GM23248 (cell line): ENCODE measurements at regions not wholly inside any gene's neighbourhood (a gene's known extent, or its start where the extent isn't known, plus 50 kb on each side); places are given as distances from the start of the nearest gene placed in this dataset.

Source experiments
- EZH2 ChIP-seq: fragments of 200-600 bp; sonication (generic); IDR thresholded peaks from 2 replicates; pipeline ENCODE4 v1.6.1; 2018; ENCODE audit warnings: antibody characterized with exemption, mild to moderate bottlenecking; ENCODE audit not compliant: insufficient read depth, poor library complexity, severe bottlenecking
- EZH2phosphoT487 ChIP-seq: fragments of 200-600 bp; sonication (generic); IDR thresholded peaks from 2 replicates; pipeline ENCODE4 v1.6.1; 2018; ENCODE audit warnings: antibody characterized with exemption, moderate library complexity, mild to moderate bottlenecking, low read depth; ENCODE audit not compliant: insufficient read depth

DNA sequence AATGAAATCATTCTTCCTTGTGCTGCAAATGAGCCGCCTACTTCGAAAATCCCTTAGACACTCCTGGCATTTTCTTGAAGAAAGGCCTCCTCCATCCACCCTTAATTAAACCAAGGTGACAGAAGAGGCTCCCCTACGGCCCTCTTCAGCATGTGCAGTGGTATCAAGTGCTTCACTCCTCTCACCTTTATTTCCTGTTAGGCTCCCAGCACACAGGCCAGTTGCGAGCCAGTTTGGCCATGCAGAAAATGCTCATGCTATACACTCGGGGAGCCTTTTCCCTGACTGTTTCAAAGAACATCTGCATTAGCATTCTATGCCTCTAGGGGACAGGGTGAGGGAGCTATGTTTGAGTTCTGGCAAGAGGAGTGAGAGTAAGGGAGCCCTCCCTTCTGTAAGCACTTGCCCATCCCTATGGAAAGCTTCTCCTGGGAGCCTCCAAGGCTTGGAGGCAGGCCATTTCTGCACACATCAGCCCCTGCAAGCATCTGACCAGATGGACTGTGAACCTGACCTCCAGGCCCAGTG lies 291.5 kb downstream of the RPS29 start:
- TF ChIP-seq EZH2 (no peak), EZH2phosphoT487 (no peak)
